ENCODE measurements at regions not wholly inside any gene's neighbourhood (a gene's known extent, or its start where the extent isn't known, plus 50 kb on each side); places are given as distances from the start of the nearest gene placed in this dataset.

DNA sequence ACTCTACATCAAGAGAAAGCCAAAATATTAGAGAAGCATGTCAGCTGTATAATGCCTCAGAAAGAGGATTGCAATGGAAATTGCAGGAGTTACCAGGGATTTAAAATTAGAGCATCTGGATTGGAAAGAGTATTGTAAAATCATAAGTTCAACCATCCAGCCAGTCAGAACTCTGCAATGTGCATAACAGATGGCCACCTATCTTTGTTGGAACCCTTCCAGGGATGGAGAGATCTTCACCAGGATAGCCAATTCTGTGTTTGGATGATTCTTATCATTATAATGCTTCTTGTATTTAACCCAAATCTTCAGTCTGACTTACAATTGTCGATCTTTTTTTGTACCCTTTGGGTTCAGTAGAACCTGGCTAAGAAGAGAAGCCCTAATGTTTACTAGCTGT, 164.4 kb downstream of the TLR4 start:
- Mint-ChIP-seq H3K27me3 (peaks cover 0 to 3% of the 10 kb centered on the region in 2 donors), H3K36me3 (no peaks in the 10 kb centered on the region), H3K9me3 (no peaks in the 10 kb centered on the region), H3K27ac (no peak overlapping the region), H3K4me3 (no peak overlapping the region), H3K4me1 (no peaks in the 10 kb centered on the region)
- ATAC-seq (replicated peaks in 1 of 4) (no peak), DNase-seq (no peak)
- no peaks in the 10 kb centered on the region for H3K9me3 ChIP-seq
- no peak overlapping the region for H3K27ac ChIP-seq (ENCODE audit: low read length)
- CTCF ChIA-PET, result no interaction called here
- no peaks in the 10 kb centered on the region for H3K4me1 ChIP-seq (ENCODE audit: control insufficient read depth in 1 of 2, extremely low read depth in 1 of 2, insufficient read depth in 2 of 2, low read length in 2 of 2)
- POLR2A ChIA-PET, result no interaction called here
- H3K4me3 ChIP-seq (ENCODE audit: control insufficient read depth in 1 of 2, extremely low read depth in 1 of 2, low read length in 1 of 2), result no peak overlapping the region
- H3K36me3 ChIP-seq (ENCODE audit: control insufficient read depth in 2 of 2, extremely low read depth in 1 of 2, insufficient read depth in 1 of 2, low read length in 1 of 2), result no peaks in the 10 kb centered on the region
- H3K27me3 ChIP-seq (replicated peaks in 1 of 2; ENCODE audit: control insufficient read depth in 2 of 2, extremely low read depth in 1 of 2, insufficient read depth in 2 of 2, low read length in 1 of 2), result no peaks in the 10 kb centered on the region
- WGBS (ENCODE audit: insufficient coverage), result no CpG with 5 or more reads among the region's 1 CpG

DNA sequence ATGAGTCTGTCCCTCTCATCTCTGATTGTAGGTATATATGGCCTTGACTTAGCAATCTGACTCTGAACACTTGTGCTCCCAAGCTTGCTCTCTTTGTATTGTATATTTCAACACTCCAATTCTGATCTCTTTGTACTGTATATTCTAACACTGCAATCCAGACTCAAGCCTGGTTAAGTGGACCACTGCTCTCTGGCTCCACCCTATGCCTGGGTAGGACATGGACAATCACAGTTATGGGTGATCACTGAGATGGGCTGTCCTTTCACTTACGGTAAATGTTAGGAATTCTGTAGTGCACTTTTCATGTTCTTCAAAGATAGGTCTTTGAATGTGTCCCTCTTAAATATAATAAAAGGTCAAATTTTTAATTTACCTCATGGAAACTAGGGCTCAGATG, 165.1 kb downstream of the TLR4 start:
- Histone ChIP-seq H3K4me1 (ENCODE audit: control insufficient read depth in 1 of 2, extremely low read depth in 1 of 2, insufficient read depth in 2 of 2, low read length in 2 of 2) (no peaks in the 10 kb centered on the region), H3K27ac (ENCODE audit: low read length) (no peak overlapping the region), H3K9me3 (no peaks in the 10 kb centered on the region), H3K4me3 (ENCODE audit: control insufficient read depth in 1 of 2, extremely low read depth in 1 of 2, low read length in 1 of 2) (no peak overlapping the region), H3K36me3 (ENCODE audit: control insufficient read depth in 2 of 2, extremely low read depth in 1 of 2, insufficient read depth in 1 of 2, low read length in 1 of 2) (no peaks in the 10 kb centered on the region), H3K27me3 (replicated peaks in 1 of 2; ENCODE audit: control insufficient read depth in 2 of 2, extremely low read depth in 1 of 2, insufficient read depth in 2 of 2, low read length in 1 of 2) (no peaks in the 10 kb centered on the region)
- H3K4me3 Mint-ChIP-seq, result no peak overlapping the region
- CTCF ChIA-PET, result no interaction called here
- no peak for ATAC-seq (replicated peaks in 1 of 4)
- POLR2A ChIA-PET, result no interaction called here
- H3K36me3 Mint-ChIP-seq, result no peaks in the 10 kb centered on the region
- no peaks in the 10 kb centered on the region for H3K4me1 Mint-ChIP-seq
- DNase-seq, result no peak
- no CpG with 5 or more reads among the region's 1 CpG for WGBS (ENCODE audit: insufficient coverage)
- H3K27ac Mint-ChIP-seq, result no peak overlapping the region
- H3K27me3 Mint-ChIP-seq, result peaks cover 0 to 8% of the 10 kb centered on the region in 2 donors
- no peaks in the 10 kb centered on the region for H3K9me3 Mint-ChIP-seq

- Histone ChIP-seq H3K36me3 (ENCODE audit: control insufficient read depth in 2 of 2, extremely low read depth in 1 of 2, insufficient read depth in 1 of 2, low read length in 1 of 2) (no peaks in the 10 kb centered on the region), H3K4me1 (ENCODE audit: control insufficient read depth in 1 of 2, extremely low read depth in 1 of 2, insufficient read depth in 2 of 2, low read length in 2 of 2) (no peaks in the 10 kb centered on the region), H3K27ac (ENCODE audit: low read length) (no peak overlapping the region), H3K9me3 (no peaks in the 10 kb centered on the region), H3K4me3 (ENCODE audit: control insufficient read depth in 1 of 2, extremely low read depth in 1 of 2, low read length in 1 of 2) (no peak overlapping the region), H3K27me3 (replicated peaks in 1 of 2; ENCODE audit: control insufficient read depth in 2 of 2, extremely low read depth in 1 of 2, insufficient read depth in 2 of 2, low read length in 1 of 2) (no peaks in the 10 kb centered on the region)
- Mint-ChIP-seq H3K9me3 (no peaks in the 10 kb centered on the region), H3K4me3 (no peak overlapping the region), H3K27ac (no peak overlapping the region), H3K4me1 (no peaks in the 10 kb centered on the region), H3K27me3 (peaks cover under 1 to 8% of the 10 kb centered on the region in 2 donors), H3K36me3 (no peaks in the 10 kb centered on the region)
- CTCF ChIA-PET, result no interaction called here
- POLR2A ChIA-PET, result no interaction called here
- DNase-seq (no peak), ATAC-seq (replicated peaks in 1 of 4) (no peak)
Measured at GRCh38 chr9:117869712-117870111, 165.5 kb downstream of the TLR4 start.

DNA sequence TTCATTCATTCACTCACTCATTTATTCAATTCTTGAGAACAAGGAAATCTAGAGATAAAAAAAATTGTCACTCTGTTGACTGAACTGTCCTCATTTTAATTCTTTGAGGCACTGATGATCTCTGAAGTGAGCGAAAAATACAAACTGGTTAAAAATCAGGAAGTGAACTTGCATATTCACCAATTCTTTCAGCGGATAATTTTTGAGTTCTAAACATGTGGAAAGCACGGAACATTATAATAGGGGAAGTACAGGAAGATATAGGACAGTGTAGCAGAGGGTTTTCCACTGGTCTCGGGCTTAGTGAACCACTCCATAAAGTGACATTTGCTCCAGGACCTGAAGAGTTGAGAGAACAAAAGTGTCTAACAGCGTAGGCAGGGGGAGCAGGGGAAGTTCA, 169.5 kb downstream of the TLR4 start:
- Histone ChIP-seq H3K4me1 (ENCODE audit: control insufficient read depth in 1 of 2, extremely low read depth in 1 of 2, insufficient read depth in 2 of 2, low read length in 2 of 2) (no peaks in the 10 kb centered on the region), H3K9me3 (no peaks in the 10 kb centered on the region), H3K27me3 (replicated peaks in 1 of 2; ENCODE audit: control insufficient read depth in 2 of 2, extremely low read depth in 1 of 2, insufficient read depth in 2 of 2, low read length in 1 of 2) (no peaks in the 10 kb centered on the region), H3K27ac (ENCODE audit: low read length) (no peak overlapping the region), H3K36me3 (ENCODE audit: control insufficient read depth in 2 of 2, extremely low read depth in 1 of 2, insufficient read depth in 1 of 2, low read length in 1 of 2) (no peaks in the 10 kb centered on the region), H3K4me3 (ENCODE audit: control insufficient read depth in 1 of 2, extremely low read depth in 1 of 2, low read length in 1 of 2) (no peak overlapping the region)
- ChIA-PET CTCF (no interaction called here), POLR2A (no interaction called here)
- WGBS (ENCODE audit: insufficient coverage), result 67% methylated on average over 5 of the region's 5 CpGs
- no peak overlapping the region for H3K4me3 Mint-ChIP-seq
- H3K27ac Mint-ChIP-seq, result no peak overlapping the region
- no peaks in the 10 kb centered on the region for H3K36me3 Mint-ChIP-seq
- no peaks in the 10 kb centered on the region for H3K4me1 Mint-ChIP-seq
- DNase-seq, result no peak
- no peak for ATAC-seq (replicated peaks in 1 of 4)
- H3K9me3 Mint-ChIP-seq, result peaks cover 0 to 5% (median 0%) of the 10 kb centered on the region in 3 donors
- peaks cover 10 to 11% of the 10 kb centered on the region in 2 donors for H3K27me3 Mint-ChIP-seq

- no CpG with 5 or more reads among the region's 2 CpGs for WGBS (ENCODE audit: insufficient coverage)
- Histone ChIP-seq H3K4me3 (ENCODE audit: control insufficient read depth in 1 of 2, extremely low read depth in 1 of 2, low read length in 1 of 2) (no peak overlapping the region), H3K27me3 (replicated peaks in 1 of 2; ENCODE audit: control insufficient read depth in 2 of 2, extremely low read depth in 1 of 2, insufficient read depth in 2 of 2, low read length in 1 of 2) (no peaks in the 10 kb centered on the region), H3K36me3 (ENCODE audit: control insufficient read depth in 2 of 2, extremely low read depth in 1 of 2, insufficient read depth in 1 of 2, low read length in 1 of 2) (no peaks in the 10 kb centered on the region), H3K27ac (ENCODE audit: low read length) (no peak overlapping the region), H3K9me3 (no peaks in the 10 kb centered on the region), H3K4me1 (ENCODE audit: control insufficient read depth in 1 of 2, extremely low read depth in 1 of 2, insufficient read depth in 2 of 2, low read length in 2 of 2) (no peaks in the 10 kb centered on the region)
- CTCF ChIA-PET, result no interaction called here
- Mint-ChIP-seq H3K4me1 (no peaks in the 10 kb centered on the region), H3K9me3 (peaks cover 0 to 5% (median 0%) of the 10 kb centered on the region in 3 donors), H3K27ac (no peak overlapping the region), H3K4me3 (no peak overlapping the region), H3K27me3 (peaks cover 10 to 11% of the 10 kb centered on the region in 2 donors), H3K36me3 (no peaks in the 10 kb centered on the region)
- POLR2A ChIA-PET, result no interaction called here
- no peak for DNase-seq
- no peak for ATAC-seq (replicated peaks in 1 of 4)
Measured at GRCh38 chr9:117875886-117876285, 171.7 kb downstream of the TLR4 start.

DNA sequence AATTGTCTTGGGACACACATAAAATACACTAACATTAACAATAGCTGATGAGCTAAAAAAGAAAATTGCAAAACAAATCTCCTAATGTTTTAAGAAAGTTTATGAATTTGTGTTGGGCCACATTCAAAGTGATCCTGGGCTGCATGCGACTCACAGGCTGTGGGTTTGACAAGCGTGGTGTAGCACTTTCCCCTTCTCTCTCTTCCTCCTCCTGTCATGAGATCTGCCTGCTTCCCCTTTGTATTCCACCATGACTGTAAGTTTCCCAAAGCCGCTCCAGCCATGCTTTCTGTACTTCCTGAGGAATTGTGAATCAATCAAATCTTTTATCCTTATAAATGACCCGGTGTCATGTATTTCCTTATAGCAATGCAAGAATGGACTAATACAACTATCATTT, 178.0 kb downstream of the TLR4 start:
- no peaks in the 10 kb centered on the region for H3K4me1 ChIP-seq (ENCODE audit: control insufficient read depth in 1 of 2, extremely low read depth in 1 of 2, insufficient read depth in 2 of 2, low read length in 2 of 2)
- H3K27ac Mint-ChIP-seq, result no peak overlapping the region
- peaks cover 4 to 7% of the 10 kb centered on the region in 2 donors for H3K27me3 Mint-ChIP-seq
- no peaks in the 10 kb centered on the region for H3K27me3 ChIP-seq (replicated peaks in 1 of 2; ENCODE audit: control insufficient read depth in 2 of 2, extremely low read depth in 1 of 2, insufficient read depth in 2 of 2, low read length in 1 of 2)
- H3K36me3 Mint-ChIP-seq, result no peaks in the 10 kb centered on the region
- H3K4me1 Mint-ChIP-seq, result no peaks in the 10 kb centered on the region
- H3K4me3 ChIP-seq (ENCODE audit: control insufficient read depth in 1 of 2, extremely low read depth in 1 of 2, low read length in 1 of 2), result no peak overlapping the region
- WGBS (ENCODE audit: insufficient coverage), result 57% methylated on average over 2 of the region's 4 CpGs
- H3K27ac ChIP-seq (ENCODE audit: low read length), result no peak overlapping the region
- POLR2A ChIA-PET, result no interaction called here
- H3K9me3 ChIP-seq, result no peaks in the 10 kb centered on the region
- CTCF ChIA-PET, result no interaction called here
- DNase-seq (no peak), ATAC-seq (replicated peaks in 1 of 4) (no peak)
- H3K9me3 Mint-ChIP-seq, result peaks cover 0 to 5% (median 0%) of the 10 kb centered on the region in 3 donors
- no peaks in the 10 kb centered on the region for H3K36me3 ChIP-seq (ENCODE audit: control insufficient read depth in 2 of 2, extremely low read depth in 1 of 2, insufficient read depth in 1 of 2, low read length in 1 of 2)
- no peak overlapping the region for H3K4me3 Mint-ChIP-seq

DNA sequence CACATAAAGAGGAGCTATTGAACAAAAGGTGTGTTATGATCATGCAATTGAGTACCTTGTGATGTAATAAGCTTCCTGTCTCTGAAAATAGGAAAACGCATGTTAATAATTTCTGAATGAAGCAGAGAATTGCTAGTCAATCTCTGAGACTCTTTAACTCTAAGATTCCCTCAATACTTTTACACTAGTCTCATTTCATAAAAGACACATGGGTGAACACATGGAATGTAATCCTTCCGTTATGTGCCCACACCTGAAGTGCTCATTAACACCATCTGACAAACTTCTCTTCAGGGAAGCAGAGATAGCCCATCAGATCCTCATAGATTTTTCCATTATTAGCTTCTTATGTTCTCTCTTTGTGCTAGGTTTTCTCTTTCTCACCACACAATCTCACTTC, 182.4 kb downstream of the TLR4 start:
- Mint-ChIP-seq H3K4me1 (no peaks in the 10 kb centered on the region), H3K27ac (no peak overlapping the region), H3K9me3 (no peaks in the 10 kb centered on the region), H3K27me3 (peaks cover 0 to 3% of the 10 kb centered on the region in 2 donors), H3K36me3 (no peaks in the 10 kb centered on the region), H3K4me3 (no peak overlapping the region)
- no peak for ATAC-seq (replicated peaks in 1 of 4)
- no peak for DNase-seq
- ChIA-PET POLR2A (no interaction called here), CTCF (interaction anchor here in 1 of 2 donors (0.6 kb wide), 1 partner anchor 48 kb away, joined by 3 read pairs; no protein-coding TSS in a partner anchor)
- Histone ChIP-seq H3K4me3 (ENCODE audit: control insufficient read depth in 1 of 2, extremely low read depth in 1 of 2, low read length in 1 of 2) (no peak overlapping the region), H3K9me3 (no peaks in the 10 kb centered on the region), H3K36me3 (ENCODE audit: control insufficient read depth in 2 of 2, extremely low read depth in 1 of 2, insufficient read depth in 1 of 2, low read length in 1 of 2) (no peaks in the 10 kb centered on the region), H3K4me1 (ENCODE audit: control insufficient read depth in 1 of 2, extremely low read depth in 1 of 2, insufficient read depth in 2 of 2, low read length in 2 of 2) (no peaks in the 10 kb centered on the region), H3K27ac (ENCODE audit: low read length) (no peak overlapping the region), H3K27me3 (replicated peaks in 1 of 2; ENCODE audit: control insufficient read depth in 2 of 2, extremely low read depth in 1 of 2, insufficient read depth in 2 of 2, low read length in 1 of 2) (no peaks in the 10 kb centered on the region)
- WGBS (ENCODE audit: insufficient coverage), result 89% methylated on average over 1 of the region's 2 CpGs

All from T-cell (primary cell).